ELF-1 (cell line): ENCODE measurements at regions not wholly inside any gene's neighbourhood (a gene's known extent, or its start where the extent isn't known, plus 50 kb on each side); places are given as distances from the start of the nearest gene placed in this dataset.
A peak's percentile ranks its signal among the peaks of the same experiment; 100 is the strongest.

Experiments used
- DNase-seq: peaks from one replicate; pipeline ENCODE4 v3.0.0-alpha.2; 2016; ENCODE audit warnings: low read depth, low spot score

DNA sequence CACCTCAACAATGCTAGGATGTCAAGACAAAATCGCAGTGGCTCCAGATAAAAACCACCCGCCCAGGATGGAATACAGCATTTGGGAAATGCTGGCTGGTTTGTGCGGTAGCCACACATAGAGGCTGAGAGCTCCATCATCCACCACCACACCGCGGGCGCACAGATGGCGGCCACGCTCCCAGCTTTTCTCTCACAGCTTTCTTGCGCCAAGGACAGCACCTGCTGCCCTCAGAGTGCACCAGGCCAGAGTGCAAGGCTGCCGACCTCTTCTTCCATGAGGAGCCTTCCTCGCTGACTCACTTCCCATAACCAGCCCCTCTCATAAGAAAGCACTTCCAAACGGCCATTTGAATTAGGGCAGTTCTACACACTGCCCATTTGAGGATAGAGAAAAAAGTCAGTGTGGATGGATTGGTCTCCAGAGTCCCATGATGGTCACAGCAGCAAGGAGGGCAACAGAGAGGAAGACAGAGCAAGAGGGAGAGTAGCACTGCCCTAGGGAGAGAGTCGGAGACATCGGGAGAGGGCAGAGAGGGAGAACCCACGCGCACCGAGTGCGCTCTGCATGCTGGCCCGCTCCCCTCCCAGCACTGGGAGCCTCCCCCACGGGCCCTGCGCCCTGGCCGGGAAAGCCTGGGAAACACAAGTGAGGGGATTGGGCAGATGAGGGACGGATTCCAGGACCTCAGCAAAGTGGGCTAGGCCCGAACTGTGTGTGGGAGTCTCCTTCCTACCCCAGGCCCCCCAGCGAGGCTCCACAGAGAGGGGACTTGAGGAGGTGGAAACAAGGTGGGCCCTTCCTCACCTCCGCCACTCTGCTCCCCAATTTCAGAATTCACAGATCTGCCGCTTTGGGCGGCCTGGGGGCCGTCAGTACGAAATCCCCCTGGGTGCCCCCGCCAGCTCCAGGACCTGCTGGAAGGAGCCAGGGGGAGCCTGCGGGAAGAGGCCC lies 156.9 kb downstream of the USP12 start:
- no peak for DNase-seq

DNA sequence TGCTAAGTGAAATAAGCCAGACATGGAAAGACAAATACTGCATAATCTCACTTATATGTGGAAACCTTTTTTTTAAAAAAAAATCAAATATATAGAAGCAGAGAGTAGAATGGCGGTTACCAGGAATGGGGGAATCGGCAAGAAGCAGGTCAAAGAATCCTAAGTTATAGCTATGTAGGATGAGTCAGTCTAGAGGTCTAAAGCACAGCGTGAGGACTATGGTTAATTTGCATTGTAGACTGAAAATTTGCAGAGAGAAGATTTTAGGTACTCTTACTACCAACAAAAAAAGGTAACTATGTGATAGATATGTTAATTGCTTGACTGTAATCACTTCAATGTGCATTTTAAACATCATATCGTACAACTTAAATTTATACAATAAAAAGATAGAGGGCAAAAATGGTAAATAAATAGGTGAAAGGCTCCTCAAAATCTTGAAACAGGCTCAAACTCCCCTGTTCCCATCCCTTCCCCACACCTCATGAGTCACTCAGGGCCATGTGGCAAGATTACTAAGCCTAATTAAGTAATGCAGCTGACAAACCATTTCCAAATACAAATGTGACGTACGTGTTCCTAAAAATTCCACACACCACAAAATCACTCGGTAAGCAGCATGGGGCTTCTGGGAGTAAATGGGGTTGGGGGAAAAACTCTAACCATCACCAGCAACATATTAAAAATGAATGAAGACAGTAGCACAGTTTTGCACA lies 159.0 kb downstream of the USP12 start:
- no peak for DNase-seq

DNA sequence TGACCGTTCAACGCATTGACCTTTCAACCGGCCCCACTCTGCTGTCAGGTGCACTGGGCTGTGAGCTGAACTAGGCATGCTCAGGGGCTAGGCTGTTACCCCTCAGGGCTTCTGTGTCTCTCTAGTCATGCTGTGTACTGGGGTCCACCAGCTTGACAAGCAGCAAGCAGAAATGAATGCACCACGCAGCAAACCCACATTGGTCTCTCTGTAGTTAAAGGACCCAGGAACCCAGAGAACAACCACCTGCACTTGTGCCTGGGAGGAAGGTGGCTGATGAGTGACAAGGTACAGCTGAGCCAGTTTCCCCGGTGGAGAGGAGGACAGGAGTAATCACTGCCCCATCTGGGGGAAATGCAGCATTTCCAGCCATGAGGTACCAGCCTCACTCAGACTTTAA lies 159.9 kb downstream of the USP12 start:
- DNase-seq: no peak

DNA sequence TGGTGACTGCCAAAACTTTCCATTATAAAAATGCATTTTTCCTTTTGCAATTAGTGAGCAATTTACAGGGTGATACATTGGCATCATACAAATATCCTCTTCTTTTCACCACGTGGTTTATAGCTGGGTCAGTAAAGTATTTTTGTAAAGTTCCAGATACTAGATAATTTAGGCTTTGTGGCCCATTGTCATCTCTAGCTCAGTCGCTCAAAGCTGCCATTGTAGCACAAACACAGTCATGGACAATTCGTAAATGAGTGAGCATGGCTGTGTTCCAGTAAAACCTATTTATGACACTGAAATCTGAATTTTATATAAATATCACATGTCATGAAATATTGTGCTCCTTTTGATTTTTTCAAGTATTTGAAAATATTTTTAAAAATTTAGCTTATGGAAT lies 162.9 kb downstream of the USP12 start:
- DNase-seq: no peak

DNA sequence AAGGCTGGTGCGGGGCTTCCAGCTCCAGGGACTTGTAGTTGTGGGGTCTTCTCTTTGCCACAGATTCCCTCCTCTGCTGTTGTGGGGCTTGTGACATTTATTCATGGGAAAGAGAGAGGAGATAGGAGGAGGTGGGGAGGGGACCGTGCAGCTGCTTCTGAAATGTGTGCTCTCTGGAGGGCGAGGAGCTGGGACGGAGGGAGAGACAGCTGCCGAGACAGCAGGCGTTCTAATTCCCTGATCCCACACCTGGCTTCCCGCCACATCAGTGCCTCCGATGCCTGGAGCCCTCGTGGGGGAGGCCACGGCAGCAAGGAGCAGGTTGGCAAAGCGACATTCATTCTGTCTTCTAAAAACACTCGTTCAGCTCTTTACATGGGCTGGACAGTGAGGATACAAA lies 164.4 kb downstream of the USP12 start:
- no peak for DNase-seq

DNA sequence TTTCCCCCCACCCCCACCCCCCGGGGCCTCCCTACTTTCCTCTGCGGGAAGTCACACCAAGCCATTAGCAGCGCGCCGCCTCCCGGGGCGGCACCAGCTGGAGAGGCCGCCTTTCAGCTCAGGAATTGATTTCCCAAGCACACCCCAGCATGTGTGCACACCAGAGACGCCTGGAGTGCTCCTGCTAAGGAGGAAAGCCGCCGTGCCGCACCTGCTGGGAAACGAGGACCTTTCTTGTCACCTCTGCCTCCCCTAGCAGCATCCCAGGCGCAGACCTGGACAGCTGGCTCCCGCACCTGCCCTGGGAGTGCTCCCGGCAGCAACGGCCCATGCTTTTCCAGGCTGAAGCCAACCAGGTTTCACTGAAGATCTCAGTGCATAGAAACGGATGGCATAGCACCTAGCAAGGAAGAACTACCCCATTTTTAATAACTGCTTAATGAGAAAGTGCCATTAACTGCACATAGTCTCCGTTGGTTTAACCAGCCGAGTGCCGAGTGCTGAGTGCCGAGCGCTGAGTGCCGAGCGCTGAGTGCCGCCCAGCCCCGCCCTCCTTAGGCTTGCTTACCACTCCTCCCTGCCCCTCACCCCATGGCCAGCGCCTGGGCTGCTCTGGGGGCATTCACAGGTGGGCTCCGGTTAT lies 165.0 kb downstream of the USP12 start:
- peak; percentile 47 for DNase-seq

DNA sequence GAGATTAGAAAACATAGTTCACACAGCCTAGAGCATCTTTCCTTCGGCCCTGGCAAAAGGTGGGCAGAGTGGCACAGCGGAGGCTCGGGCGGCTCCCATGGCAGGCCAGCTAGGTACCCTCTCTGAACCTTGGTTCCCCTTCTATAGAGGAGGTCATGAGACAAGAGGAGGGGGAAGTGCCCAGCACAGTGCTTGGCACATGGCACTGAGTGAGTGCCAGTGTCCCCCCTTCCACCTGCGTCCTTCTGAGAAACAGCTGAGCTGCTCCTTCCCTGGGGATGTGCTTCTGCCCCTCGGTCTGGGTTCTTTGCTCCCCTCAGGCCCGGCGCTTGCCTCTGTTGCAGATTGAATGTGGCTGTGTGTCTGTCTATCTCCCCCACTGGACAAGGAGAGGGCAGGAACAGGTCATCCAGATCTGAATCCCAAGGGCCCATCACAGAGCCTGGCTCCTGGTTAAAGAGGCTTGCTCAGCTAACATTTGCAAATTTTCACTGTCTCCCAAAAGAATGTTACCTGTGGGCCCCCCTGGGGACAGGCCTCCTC lies 165.6 kb downstream of the USP12 start:
- no peak for DNase-seq

DNA sequence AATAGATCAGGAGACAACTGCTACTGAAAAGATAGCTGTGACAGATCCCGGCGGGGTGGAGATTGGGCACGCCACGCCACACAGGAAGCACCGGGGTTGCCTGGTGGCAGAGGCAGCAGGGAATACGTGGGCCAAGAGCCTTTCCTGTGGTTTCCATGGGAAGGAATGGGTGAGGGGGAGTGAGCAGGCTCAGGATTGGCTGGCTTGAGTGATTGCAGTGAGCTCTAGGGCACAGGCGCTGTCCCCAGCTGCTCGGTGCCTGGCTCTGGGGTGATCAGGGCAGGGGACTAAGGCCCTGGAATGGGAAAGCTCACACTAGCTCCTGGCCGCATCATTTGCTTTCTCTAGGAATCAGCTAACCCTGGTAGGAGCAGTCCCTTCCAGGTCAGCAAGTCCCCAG lies 166.1 kb downstream of the USP12 start:
- DNase-seq: peak; percentile 46

DNA sequence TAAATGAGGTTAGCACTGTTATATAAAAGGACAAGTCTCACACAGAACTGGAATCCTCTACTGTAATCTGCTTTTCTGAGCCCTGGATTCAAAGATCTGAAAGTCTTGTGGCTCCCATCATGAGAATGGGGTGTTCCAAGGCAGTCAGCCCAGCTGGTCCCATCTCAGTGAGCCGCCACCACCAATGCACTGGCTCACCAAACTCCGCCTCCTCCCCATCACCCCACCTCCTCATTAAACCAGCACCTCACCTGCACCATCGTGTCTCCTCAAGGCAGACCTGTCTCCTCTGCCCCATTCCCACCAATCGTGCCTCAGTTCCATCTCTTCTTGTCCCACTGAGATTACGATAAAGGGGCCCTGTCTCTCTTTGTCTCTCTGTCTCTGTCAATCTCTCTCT lies 166.7 kb downstream of the USP12 start:
- no peak for DNase-seq

DNA sequence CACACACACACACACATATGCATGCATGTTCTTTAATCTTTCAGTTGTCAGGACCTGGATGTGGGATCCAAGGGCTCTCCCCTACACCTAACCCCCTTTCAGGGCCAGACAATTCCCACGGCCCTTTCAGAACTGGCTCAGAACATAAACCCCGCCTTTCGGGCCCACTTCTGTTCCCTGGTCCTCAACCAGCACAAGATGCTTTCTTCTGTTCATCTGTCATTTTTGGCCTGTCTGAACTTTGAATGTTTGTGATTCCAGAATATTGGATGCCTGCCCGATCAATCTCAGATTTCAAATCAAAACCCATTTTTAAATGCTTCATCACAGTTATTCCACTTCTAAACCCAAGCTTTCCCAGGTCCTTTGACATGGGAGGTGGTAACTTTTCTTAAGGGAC lies 167.3 kb downstream of the USP12 start:
- no peak for DNase-seq

DNA sequence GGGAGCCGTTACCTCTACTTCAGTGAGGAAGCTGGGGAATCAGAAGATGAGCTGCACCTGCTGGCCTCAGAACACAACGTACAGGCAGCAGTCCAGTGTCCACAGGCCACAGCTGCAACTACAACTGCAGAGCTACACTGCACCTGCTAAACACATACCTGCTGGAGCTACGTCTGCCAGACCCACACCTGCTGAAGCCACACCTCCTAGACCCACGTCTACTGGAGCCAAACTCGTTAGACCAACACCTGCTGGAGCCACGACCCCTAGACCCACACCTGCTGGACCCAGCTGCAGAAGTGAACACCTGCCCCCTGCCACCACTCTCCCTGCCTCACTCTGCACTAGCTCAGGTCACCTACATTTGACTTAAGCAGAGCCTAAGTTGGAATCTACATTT lies 169.9 kb downstream of the USP12 start:
- no peak for DNase-seq

DNA sequence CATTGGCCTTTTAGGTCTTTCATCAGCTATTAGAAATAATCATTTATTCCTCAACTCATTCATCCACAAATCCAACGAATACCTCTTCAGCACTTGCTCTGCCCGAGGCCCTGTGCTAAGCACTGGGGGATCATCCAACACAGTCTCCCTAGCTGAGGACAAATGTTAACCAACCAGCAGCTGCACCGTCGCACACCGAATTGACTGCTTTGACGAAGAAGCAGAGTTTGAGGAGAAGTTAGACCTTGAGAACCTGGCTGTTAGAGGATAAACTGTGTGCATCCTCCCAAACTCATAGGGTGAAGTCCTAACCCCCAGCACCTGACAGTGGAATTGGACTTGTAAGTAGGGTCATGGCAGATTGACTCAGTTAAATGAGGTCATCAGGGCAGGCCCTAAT lies 170.9 kb downstream of the USP12 start:
- no peak for DNase-seq

DNA sequence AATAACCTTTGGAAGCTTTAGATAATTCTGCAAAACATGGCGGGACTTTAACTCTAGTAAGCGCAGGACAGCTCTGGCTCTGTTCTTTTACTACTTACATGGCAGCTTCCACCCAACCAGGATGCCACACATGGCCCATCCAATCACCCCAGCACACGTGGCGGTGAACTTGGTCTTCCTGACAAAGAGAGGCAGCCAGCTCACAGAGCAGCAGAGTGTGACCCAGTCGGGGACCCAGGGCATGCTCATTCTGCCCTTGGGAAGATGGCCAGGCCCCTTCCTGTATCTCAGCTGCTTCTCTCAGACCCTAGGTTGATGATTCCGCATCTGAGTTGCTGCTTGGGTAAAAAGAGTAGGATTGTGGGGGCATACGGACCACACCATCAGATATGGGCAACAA lies 172.1 kb downstream of the USP12 start:
- no peak for DNase-seq

DNA sequence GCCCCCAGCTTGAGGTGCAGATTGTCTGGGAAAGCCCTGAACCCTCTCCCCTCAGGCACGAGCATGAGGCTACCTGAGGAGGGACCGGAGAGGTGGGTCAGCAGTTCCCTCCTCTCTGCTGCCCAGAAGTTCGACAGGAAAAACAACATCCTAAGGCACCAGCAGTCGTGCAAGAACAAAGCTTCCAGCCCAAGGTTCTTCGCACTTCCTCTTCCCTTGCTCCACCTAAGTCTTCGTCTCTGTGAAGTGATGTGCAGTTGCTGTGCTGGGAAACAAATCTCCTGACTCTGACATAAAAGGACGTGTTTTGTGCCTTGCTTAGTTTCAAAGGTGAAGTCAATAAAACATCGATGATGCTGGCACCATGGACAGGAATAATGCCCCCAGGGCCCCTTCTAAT lies 173.3 kb downstream of the USP12 start:
- DNase-seq: peak; percentile 53

DNA sequence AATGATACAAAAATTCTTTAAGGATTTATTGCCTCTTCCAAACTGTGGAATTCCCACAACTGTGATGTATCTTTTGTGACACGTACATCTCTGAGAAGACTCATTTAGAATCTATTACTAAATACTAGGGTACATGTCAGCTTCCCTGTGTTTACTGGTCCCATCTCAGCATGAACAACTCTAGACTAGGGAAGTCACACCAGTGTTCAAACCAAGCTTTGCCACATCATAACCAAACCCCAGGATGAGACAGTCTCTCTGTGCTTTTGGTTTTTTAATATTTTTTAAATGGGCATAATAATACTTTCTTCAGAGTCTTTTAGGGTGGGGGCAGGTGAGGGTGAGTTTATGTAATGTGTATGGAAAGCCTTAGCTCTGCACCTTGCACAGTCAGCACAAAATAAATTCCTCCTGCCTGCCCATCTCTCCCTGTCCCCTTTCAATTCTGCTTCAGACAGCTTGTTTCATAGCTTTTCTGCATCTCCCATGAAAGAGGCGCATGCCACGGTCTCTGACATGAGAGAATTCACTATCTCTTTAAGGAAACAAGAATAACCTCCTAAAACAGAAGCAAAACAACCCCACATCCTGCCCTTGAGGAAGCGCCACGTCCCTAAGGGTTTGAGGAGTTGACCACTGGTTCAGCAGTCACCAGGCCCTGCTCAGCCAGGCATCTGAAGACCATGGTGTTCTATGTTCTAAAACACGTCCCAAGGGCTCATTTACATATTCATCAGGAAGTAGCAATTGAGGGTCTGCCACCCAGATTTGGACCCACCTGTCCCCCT lies 174.5 kb downstream of the USP12 start:
- no peak for DNase-seq

DNA sequence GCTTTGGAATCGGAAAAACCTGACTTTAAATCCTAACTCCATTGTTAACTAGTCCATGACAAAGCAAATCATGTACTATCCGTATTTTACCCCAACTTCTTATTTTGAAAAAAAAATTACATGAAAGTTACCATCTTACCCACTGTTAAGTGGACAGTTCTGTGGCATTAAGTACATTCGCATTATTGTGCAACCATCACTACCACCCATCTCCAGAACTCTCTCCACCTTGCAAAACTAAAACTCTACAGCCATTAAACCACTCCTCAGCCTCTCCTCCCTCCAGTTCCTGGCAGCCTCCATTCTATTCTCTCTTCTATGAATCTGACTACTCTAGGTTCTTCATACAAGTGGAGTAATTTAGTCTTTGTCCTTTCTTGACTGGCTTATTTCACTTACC lies 176.5 kb downstream of the USP12 start:
- no peak for DNase-seq

DNA sequence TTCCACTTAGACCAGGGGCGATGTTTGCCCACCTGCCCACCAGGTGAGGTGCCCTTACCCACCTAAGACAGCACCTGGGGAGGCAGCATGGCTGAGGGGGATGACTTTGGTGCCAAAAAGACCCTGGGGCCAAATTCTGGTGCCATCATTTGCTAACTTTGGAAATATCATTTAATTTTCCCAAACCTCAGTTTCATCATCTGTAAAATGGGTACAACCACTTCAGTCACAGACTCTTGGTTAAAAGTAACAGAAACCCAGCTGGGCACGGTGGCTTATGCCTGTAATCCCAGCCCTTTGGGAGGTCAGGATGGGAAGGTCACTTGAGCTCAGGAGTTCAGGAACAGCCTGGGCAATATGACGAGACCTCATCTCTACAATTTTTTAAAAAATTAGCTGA lies 177.8 kb downstream of the USP12 start:
- no peak for DNase-seq

DNA sequence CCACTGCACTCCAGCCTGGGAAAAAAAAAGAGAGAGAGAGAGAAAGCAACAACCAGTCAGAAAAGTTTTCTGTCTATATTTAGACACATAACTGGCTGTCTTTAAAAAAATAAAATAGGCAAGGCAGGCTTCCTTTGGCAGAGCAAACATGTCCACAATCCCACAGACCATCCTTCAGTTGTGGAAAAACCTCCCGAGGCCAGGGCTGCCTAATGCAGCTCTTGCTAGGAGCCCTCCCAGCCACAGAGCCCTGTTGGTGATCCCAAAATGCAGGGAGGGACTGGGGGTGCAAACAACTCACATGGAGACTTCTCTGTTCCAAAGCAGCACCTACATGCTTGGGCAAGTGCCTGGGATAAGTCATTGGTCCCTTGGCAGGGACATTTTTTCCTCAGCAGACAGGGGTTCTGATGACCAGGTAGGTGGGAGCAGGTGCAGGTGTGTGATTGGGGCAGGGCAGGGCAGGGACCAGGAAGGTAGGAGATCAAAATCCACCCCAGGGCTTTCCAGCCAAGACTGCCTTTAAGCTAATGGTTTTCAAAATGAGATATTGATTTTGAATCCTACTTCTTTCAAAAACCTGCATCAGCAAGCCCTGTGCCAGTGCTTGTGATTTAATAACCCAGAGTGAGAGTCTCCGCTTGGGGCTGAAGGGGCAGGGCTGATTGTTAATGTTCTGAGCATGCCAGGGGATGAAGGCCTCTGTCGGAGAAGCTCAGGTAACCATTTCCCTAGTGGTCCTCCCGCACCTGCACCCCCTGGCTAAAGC lies 178.5 kb downstream of the USP12 start:
- DNase-seq: no peak

DNA sequence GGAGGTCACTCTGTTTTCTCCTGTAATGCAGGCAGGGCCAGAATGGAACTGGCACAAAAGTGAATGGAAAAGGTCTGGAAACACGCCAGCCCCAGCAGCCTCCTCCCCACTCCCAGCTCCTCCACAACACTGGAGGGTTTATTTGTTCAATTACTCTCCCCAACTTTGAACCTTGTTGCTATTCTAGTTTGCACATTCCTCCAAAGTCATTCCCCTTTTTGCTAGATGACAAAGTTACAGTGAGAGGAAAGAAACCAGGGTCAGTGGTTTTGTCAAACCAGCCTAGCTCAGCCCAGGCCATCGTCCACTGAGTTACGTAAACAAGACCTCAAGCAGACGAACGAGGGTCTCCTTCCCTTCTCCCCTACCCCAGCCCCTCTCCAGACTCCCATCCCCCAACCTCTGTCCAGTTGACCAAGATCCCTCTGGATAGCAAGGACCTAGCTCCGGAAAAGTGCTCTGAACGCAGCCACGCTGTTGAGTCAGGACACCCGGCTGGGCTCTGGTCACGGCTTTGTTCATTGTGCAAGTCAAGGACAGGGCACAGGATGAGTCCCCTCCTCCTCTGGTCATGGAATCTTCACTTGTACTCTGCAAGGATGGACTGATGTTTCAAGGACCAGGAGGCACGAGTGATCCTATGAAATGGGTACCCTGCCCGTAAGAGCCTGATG lies 180.0 kb downstream of the USP12 start:
- DNase-seq: no peak
